Tibial nerve (tissue), 4 donors: ENCODE measurements at regions not wholly inside any gene's neighbourhood (a gene's known extent, or its start where the extent isn't known, plus 50 kb on each side); places are given as distances from the start of the nearest gene placed in this dataset.

Experiments
- CTCF ChIP-seq, 5 experiments: fragments of 200-600 bp in 3 of 5; fragments of 450-650 bp in 2 of 5; sonication (generic) in 3 of 5; IDR thresholded peaks; one replicate each; pipeline ENCODE4 v1.5.1; 2016 to 2019; ENCODE audit warnings: antibody characterized with exemption in 5 of 5, mild to moderate bottlenecking in 3 of 5, moderate library complexity in 2 of 5
- EP300 ChIP-seq, 2 donors: sonication (generic); formaldehyde crosslinking; IDR thresholded peaks; one replicate each; pipeline ENCODE4 v1.6.1; 2017; ENCODE audit warnings: antibody characterized with exemption in 2 of 2, mild to moderate bottlenecking in 1 of 2

GRCh38 chr20:24815196-24815815 is 133.8 kb upstream of the CST7 start:
- no peak for TF ChIP-seq CTCF (IDR thresholded peaks at IDR 0.05)
- no peak for TF ChIP-seq EP300 (IDR thresholded peaks at IDR 0.05)
